ENCODE measurements at regions not wholly inside any gene's neighbourhood (a gene's known extent, or its start where the extent isn't known, plus 50 kb on each side); places are given as distances from the start of the nearest gene placed in this dataset.

GRCh38 chr15:31234815-31235214, 91.8 kb upstream of the KLF13 start (continued):
- TF ChIP-seq SIN3A (conservative IDR thresholded peaks at IDR 0.05 in 1 of 2, IDR thresholded peaks at IDR 0.05 in 1 of 2; ENCODE audit: low read depth in 1 of 2, low read length in 2 of 2) = no peak
- no peak for TF ChIP-seq CHD1 (IDR thresholded peaks at IDR 0.05; ENCODE audit: low read depth, low read length)
- no peak for TF ChIP-seq SRF (IDR thresholded peaks at IDR 0.05; ENCODE audit: low read depth, low read length)
- no peak for TF ChIP-seq HDAC2 (IDR thresholded peaks at IDR 0.05; ENCODE audit: borderline replicate concordance in 1 of 2, low read depth in 2 of 2, low read length in 2 of 2)
- TF ChIP-seq SP1 (IDR thresholded peaks at IDR 0.05; ENCODE audit: low read depth, low read length) = no peak
- no peak for TF ChIP-seq TEAD4 (IDR thresholded peaks at IDR 0.05; ENCODE audit: low read depth, low read length)
- TF ChIP-seq RAD21 (IDR thresholded peaks at IDR 0.05 in 1 of 2, conservative IDR thresholded peaks at IDR 0.05 in 1 of 2; ENCODE audit: low read depth in 2 of 2, low read length in 2 of 2) = no peak
